Spleen (tissue), 11 donors: ENCODE measurements at regions not wholly inside any gene's neighbourhood (a gene's known extent, or its start where the extent isn't known, plus 50 kb on each side); places are given as distances from the start of the nearest gene placed in this dataset.

Source experiments
- DNase-seq: peaks from one replicate; pipeline ENCODE4 v3.0.0-alpha.2; 2020
- H3K27ac ChIP-seq, 8 donors: fragments of 200-600 bp; sonication (generic) in 7 of 8; 1 replicate in 4 of 8; 2 replicates in 4 of 8; pipeline versions ENCODE4 v1.5.0 to v1.8.0; 2016 to 2021; ENCODE audit warnings: inconsistent platforms in 4 of 8, mild to moderate bottlenecking in 4 of 8, moderate library complexity in 1 of 8
- H3K27me3 ChIP-seq, 7 donors: fragments of 200-600 bp; sonication (generic) in 6 of 7; replicated peaks in 1 of 7; 1 replicate in 4 of 7; 2 replicates in 3 of 7; pipeline versions ENCODE4 v1.5.0 to v1.8.0; 2016 to 2021; ENCODE audit warnings: inconsistent platforms in 3 of 7, mild to moderate bottlenecking in 1 of 7
- H3K36me3 ChIP-seq, 6 donors: fragments of 200-600 bp; sonication (generic) in 5 of 6; 1 replicate in 4 of 6; 2 replicates in 2 of 6; pipeline versions ENCODE4 v1.5.0 to v1.8.0; 2016 to 2021; ENCODE audit warnings: inconsistent platforms in 2 of 6
- H3K4me1 ChIP-seq, 6 donors: fragments of 200-600 bp; sonication (generic) in 5 of 6; 1 replicate in 3 of 6; 2 replicates in 3 of 6; pipeline versions ENCODE4 v1.5.0 to v1.8.0; 2016 to 2021; ENCODE audit warnings: inconsistent platforms in 3 of 6
- H3K4me3 ChIP-seq, 8 donors: fragments of 200-600 bp; sonication (generic) in 7 of 8; 1 replicate in 4 of 8; 2 replicates in 4 of 8; pipeline versions ENCODE4 v1.5.0 to v1.8.0; 2016 to 2021; ENCODE audit warnings: inconsistent platforms in 4 of 8, mild to moderate bottlenecking in 4 of 8, moderate library complexity in 2 of 8
- H3K9me3 ChIP-seq, 8 donors: fragments of 200-600 bp; sonication (generic) in 7 of 8; 1 replicate in 4 of 8; 2 replicates in 4 of 8; pipeline versions ENCODE4 v1.5.0 to v1.8.0; 2016 to 2021; ENCODE audit warnings: inconsistent platforms in 4 of 8
- CTCF ChIP-seq, 11 experiments: fragments of 200-600 bp in 7 of 11; fragments of 450-650 bp in 4 of 11; sonication (generic) in 4 of 11; IDR thresholded peaks in 8 of 11; conservative IDR thresholded peaks in 3 of 11; 1 replicate in 7 of 11; 2 replicates in 4 of 11; pipeline versions ENCODE4 v1.4.0 to v1.8.0; 2016 to 2021; ENCODE audit warnings: antibody characterized with exemption in 11 of 11, inconsistent platforms in 4 of 11, mild to moderate bottlenecking in 1 of 11
- POLR2A ChIP-seq, 3 donors: fragments of 450-650 bp; IDR thresholded peaks; one replicate each; pipeline ENCODE4 v1.5.1; 2017; ENCODE audit warnings: antibody characterized with exemption in 3 of 3, mild to moderate bottlenecking in 1 of 3
- POLR2AphosphoS5 ChIP-seq, 3 donors: sonication (generic); formaldehyde crosslinking; IDR thresholded peaks; one replicate each; pipeline ENCODE4 v1.5.1; 2017; ENCODE audit warnings: antibody characterized with exemption in 3 of 3
- WGBS, 5 donors: extraction: QIAGEN DNeasy Blood & Tissue Kit in 3 of 5; methylation state at CpG; one replicate each; pipeline versions ENCODE4 v1.1.5 to v1.1.7; 2013 to 2018; 5-methylcytosine and 5-hydroxymethylcytosine counted together
- intact Hi-C: fragments of 100-400 bp; cut with DNase I; formaldehyde crosslinking; loops from one replicate; pipeline ENCODE4 v1.15.0; 2023; ENCODE audit warnings: low total_unique reads
- donor health status: healthy with polysubstance abuse.
- donor health status: DM: no; HTN: no; CAD: no; lungs with moderate emphysema.
- donor health status: DM: no; HTN: no; CAD: no.
- donor health status: Bipolar disorder and iron deficiency.
- donor health status: healthy.
- donor health status: DM: no; HTN: no; CAD: no.
- donor health status: DM: yes; HTN: yes; CAD: no.

GRCh38 chr13:102960959-102961358, 105.3 kb downstream of the SLC10A2 start:
- Histone ChIP-seq H3K9me3 (no peaks in the 10 kb centered on the region), H3K4me1 (no peaks in the 10 kb centered on the region), H3K27me3 (no peaks in the 10 kb centered on the region), H3K27ac (no peak overlapping the region), H3K4me3 (no peak overlapping the region), H3K36me3 (no peaks in the 10 kb centered on the region)
- 71 to 87% (median 78%) methylated on average over 4 of the region's 4 CpGs for WGBS, 5 donors
- DNase-seq: no peak
- intact Hi-C loops: no loop called here
- no peak for TF ChIP-seq POLR2A (IDR thresholded peaks at IDR 0.05)
- TF ChIP-seq CTCF (IDR thresholded peaks at IDR 0.05 in 8 of 11, conservative IDR thresholded peaks at IDR 0.05 in 3 of 11): no peak
- TF ChIP-seq POLR2AphosphoS5 (IDR thresholded peaks at IDR 0.05): no peak

GRCh38 chr13:102956449-102956848, 109.8 kb downstream of the SLC10A2 start:
- Histone ChIP-seq H3K27ac (no peak overlapping the region), H3K4me1 (no peaks in the 10 kb centered on the region), H3K36me3 (no peaks in the 10 kb centered on the region), H3K27me3 (no peaks in the 10 kb centered on the region), H3K9me3 (no peaks in the 10 kb centered on the region), H3K4me3 (no peak overlapping the region)
- intact Hi-C loops: no loop called here
- DNase-seq: no peak
- WGBS, 5 donors: 58 to 76% (median 73%) methylated on average over 4 of the region's 4 CpGs
- TF ChIP-seq POLR2AphosphoS5 (IDR thresholded peaks at IDR 0.05): no peak
- no peak for TF ChIP-seq CTCF (IDR thresholded peaks at IDR 0.05 in 8 of 11, conservative IDR thresholded peaks at IDR 0.05 in 3 of 11)
- no peak for TF ChIP-seq POLR2A (IDR thresholded peaks at IDR 0.05)

- intact Hi-C loops: no loop called here
- WGBS, 5 donors: 89 to 94% (median 93%) methylated on average over 3 of the region's 3 CpGs
- Histone ChIP-seq H3K27me3 (no peaks in the 10 kb centered on the region), H3K4me1 (no peaks in the 10 kb centered on the region), H3K9me3 (no peaks in the 10 kb centered on the region), H3K4me3 (no peak overlapping the region), H3K27ac (no peak overlapping the region), H3K36me3 (no peaks in the 10 kb centered on the region)
- no peak for DNase-seq
- no peak for TF ChIP-seq POLR2AphosphoS5 (IDR thresholded peaks at IDR 0.05)
- TF ChIP-seq POLR2A (IDR thresholded peaks at IDR 0.05): no peak
- no peak for TF ChIP-seq CTCF (IDR thresholded peaks at IDR 0.05 in 8 of 11, conservative IDR thresholded peaks at IDR 0.05 in 3 of 11)
Measured at GRCh38 chr13:102954350-102954749, 108.5 kb downstream of the ERCC5 start.

- no peak for DNase-seq
- no peak overlapping the region for H3K27ac ChIP-seq
- H3K36me3 ChIP-seq: no peaks in the 10 kb centered on the region
- H3K4me3 ChIP-seq: no peak overlapping the region
- TF ChIP-seq POLR2AphosphoS5 (IDR thresholded peaks at IDR 0.05) (no peak), POLR2A (IDR thresholded peaks at IDR 0.05) (no peak), CTCF (IDR thresholded peaks at IDR 0.05 in 8 of 11, conservative IDR thresholded peaks at IDR 0.05 in 3 of 11) (no peak)
- no peaks in the 10 kb centered on the region for H3K4me1 ChIP-seq
- 86 to 95% (median 91%) methylated on average over 9 of the region's 9 CpGs for WGBS, 5 donors
- no peaks in the 10 kb centered on the region for H3K27me3 ChIP-seq
- no peaks in the 10 kb centered on the region for H3K9me3 ChIP-seq
- intact Hi-C loops: no loop called here
Measured at GRCh38 chr13:102951808-102952207, 106.0 kb downstream of the ERCC5 start.
